HG02798 (cell line): ENCODE measurements at regions not wholly inside any gene's neighbourhood (a gene's known extent, or its start where the extent isn't known, plus 50 kb on each side); places are given as distances from the start of the nearest gene placed in this dataset.
"Not testable (repeated sequence)": the region's sequence is repeated elsewhere in the genome, so short reads cannot be mapped to it uniquely, and the experiment has no call there.

Experiments
- ATAC-seq: cut with Tn5 transposase; IDR thresholded peaks from one replicate; pipeline ENCODE4 v1.9.1; 2021; ENCODE audit warnings: mild to moderate bottlenecking; ENCODE audit not compliant: unreplicated experiment, poor library complexity

GRCh38 chr14:87278415-87278814, 714.6 kb downstream of the GALC start:
- no peak for ATAC-seq

DNA sequence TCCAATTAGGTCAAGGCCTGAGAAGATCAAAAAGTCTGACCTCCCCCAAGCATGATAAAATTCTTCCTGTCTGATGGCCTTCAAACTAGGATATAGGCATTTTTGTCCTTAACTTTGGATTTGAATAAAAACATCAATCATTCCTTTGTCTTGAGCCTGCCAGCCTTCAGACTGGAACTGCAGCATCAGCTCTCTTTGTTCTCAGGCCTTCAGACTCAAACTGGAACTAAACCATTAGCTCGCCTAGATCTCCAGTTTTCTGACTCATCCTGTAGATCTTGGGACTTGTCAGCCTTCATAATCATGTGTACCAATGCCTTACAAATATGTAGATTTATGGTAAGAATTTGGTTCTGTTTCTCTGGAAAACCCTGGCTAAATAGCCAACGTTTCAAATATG, 721.7 kb downstream of the GALC start:
- ATAC-seq = no peak

GRCh38 chr14:87268997-87269396, 724.0 kb downstream of the GALC start:
- no peak for ATAC-seq

- ATAC-seq = no peak
Observed at GRCh38 chr14:87264796-87265195, 728.2 kb downstream of the GALC start.

DNA sequence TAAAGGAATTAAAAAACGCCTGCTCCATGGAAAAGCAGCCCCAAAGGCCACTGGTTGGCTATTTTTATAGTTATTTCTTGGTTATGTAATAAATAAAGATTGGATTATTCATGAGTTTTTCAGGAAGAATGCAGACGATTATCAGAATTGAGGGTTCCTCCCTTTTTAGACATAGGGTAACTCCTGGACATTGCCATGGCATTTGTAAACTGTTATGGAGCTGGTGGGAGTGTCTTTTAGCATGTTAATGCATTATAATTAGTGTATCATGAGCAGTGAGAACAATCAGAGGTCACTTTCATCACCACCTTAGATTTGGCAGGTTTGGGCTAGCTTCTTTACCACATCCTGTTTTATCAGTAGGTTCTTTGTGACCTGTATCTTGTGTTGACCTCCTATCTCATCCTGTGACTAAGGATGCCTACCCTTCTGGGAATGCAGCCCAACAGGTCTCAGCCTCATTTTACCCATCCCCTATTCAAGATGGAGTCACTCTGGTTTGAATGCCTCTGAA, 728.7 kb downstream of the GALC start:
- ATAC-seq = no peak

DNA sequence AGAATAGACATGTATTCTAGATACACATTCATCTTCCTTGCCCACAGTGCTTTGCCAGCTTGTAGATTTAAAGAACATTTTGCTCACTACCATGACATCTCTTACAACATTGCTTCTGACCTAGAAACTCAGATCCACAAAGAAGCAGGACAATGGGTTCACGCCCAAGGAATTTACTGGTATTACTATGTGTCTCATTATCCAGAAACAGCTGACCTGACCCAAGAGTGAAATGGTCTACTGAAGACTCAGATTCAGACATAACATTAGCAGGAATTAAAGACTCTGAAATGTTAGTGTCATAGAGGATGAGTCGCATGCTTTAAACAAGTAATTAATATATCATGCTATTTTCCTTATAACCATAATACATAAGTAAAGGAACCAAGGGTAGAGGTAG, 731.4 kb downstream of the GALC start:
- no peak for ATAC-seq

DNA sequence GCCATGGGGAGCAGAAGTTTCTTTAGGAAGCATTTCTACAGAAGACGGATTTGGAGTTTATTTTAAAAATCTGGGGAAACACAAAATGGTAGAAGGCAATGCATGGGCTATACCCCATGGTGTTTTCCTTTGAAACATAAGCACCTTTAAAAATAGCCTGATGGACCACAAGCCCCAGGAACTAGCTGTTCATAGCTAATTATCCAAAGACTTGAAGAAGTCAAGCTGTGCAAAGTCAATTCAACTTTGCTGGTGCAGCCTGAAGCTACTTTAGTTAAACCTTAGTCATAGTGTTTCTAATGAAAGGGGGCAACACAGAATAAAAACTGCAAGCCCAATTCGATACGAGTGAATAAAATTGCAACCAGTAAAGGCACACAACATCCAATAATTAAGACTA, 732.5 kb downstream of the GALC start:
- ATAC-seq = no peak

DNA sequence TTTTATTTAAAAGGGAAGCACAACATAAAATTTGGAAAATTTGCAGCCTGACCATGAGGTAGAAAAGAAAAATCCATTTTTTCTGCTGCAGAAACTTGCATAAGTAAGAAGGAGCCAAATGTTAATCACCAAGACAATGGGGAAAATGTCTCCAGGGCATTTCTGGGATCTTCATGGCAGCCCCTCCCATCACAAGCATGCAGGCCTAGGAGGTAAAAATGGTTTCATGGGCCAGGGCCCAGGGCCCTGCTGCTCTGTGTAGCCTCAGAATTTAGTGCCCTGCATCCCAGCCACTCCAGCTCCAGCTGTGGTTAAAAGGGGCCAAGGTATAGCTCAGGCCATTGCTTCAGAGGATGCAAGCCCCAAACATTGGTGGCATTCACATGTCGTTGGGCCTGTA, 735.6 kb downstream of the GALC start:
- ATAC-seq = no peak

GRCh38 chr14:87255058-87255457, 737.9 kb downstream of the GALC start:
- no peak for ATAC-seq

- ATAC-seq = no peak
Observed at GRCh38 chr14:87254331-87254874, 738.6 kb downstream of the GALC start.

DNA sequence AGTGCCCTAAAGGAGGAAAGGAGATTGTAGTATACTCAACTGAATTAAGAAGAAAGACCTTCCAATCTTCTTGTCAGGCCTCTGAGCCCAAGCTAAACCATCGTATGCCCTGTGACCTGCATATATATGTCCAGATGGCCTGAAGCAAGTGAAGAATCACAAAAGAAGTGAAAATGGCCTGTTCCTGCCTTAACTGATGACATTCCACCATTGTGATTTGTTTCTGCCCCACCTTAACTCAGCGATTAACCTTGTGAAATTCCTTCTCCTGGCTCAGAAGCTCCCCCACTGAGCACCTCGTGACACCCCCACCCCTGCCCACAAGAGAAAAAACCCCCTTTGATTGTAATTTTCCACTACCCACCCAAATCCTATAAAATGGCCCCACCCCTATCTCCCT, 739.2 kb downstream of the GALC start:
- ATAC-seq = not testable (repeated sequence)

DNA sequence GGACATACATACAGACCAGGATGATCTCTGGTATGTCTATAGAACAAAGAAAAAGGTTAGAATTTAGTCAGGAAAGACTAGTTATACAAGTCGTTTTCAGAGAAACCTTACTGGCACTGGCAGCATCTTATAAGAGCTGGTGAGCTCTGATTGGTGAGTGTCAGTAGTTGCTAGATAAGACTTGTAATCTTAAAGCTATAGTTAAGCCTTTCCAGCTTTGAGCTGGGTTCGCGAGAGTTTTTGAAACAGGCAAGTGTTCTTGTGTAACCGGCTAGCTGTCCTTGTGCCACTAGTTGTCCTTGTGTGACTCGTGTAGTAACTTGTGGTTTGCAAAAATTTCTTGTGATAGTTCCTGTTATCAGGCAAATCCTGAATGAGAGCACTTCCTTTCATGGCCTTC, 740.9 kb downstream of the GALC start:
- no peak for ATAC-seq

GRCh38 chr14:87251011-87251410, 742.0 kb downstream of the GALC start:
- ATAC-seq = no peak

- no peak for ATAC-seq
Observed at GRCh38 chr14:87241018-87241768, 751.8 kb downstream of the GALC start.

DNA sequence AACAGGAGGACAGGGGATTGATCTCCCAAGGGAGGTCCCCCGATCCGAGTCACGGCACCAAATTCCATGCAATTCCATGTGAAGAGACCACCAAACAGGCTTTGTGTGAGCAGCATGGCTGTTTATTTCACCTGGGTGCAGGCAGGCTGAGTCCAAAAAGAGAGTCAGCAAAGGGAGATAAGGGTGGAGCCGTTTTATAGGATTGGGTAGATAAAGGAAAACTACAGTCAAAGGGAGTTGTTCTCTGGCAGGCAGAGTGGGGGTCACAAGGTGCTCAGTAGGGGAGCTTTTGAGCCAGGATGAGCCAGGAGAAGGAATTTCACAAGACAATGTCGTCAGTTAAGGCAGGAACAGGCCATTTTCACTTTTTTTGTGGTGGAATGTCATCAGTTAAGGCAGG, 752.7 kb downstream of the GALC start:
- ATAC-seq = not testable (repeated sequence)

DNA sequence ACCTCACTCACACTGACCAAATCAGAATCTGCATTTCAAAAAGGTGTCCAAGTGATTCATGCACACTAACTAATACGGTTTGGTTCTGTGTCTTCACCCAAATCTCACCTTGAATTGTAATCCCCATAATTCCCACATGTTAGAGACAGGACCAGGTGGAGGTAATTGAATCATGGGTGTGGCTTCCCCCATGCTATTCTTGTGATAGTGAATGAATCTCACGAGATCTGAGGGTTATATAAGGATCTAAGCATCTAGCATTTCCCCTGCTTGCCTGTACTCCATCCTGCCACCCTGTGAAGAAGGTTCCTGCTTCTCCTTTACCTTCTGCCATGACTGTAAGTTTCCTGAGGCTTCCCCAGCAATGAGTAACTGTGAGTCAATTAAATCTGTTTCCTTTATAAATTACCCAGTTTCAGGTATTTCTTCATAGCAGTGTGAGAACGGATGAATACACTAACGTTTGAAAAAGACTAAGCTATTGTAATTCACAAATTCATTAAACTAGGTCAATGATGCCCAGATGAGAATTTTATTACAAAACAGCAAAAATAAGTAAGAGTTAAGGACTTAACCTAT, 759.1 kb downstream of the GALC start:
- ATAC-seq = no peak

GRCh38 chr14:87233266-87233665, 759.7 kb downstream of the GALC start:
- ATAC-seq = no peak

DNA sequence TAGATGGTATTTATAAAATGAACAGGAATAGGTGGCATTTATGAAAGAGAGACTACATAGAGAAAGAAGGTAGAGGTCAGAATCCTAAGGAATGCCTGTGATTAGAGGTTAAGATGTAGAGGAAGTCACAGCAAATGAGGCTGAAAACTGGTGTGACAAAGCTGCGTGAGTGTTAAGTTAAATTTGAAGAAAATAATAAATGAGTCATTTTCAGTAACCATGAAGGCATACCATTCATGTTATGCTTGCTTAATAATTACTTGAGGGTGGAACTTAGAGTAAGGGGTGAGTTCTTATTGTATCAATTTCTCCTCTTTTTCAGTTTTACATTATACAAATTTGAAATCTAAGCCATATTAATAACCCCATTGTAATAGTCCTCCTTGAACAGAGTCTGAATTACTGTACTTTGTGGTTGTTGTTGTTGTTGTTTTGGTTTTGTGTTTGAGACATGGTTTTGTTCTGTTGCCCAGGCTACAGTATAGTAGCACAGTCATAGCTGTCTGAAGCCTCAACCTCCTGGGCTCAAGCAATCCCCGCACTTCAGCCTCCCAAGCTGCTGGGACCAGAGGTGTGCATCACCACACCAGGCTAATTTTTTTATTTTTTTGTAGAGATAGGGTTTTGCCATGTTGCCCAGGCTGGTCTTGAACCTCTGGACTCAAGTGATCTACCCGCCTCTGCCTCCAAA, 761.5 kb downstream of the GALC start:
- no peak for ATAC-seq

DNA sequence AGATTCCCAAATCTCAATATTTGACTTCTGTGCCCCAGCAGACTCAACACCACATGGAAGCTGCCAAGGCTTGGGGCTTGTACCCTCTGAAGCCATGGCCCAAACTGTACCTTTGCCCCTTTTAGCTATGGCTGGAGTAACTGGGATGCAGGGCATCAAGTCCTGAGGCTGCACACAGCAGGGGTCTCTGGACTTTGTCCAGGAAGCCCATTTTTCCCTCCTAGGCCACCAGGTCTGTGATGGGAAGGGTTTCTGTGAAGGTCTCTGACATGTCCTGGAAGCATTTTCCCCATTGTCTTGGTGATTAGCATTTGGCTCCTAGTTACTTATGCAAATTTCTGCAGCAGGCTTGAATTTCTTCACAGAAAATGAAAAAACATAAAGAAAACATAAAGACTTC, 762.3 kb downstream of the GALC start:
- no peak for ATAC-seq

DNA sequence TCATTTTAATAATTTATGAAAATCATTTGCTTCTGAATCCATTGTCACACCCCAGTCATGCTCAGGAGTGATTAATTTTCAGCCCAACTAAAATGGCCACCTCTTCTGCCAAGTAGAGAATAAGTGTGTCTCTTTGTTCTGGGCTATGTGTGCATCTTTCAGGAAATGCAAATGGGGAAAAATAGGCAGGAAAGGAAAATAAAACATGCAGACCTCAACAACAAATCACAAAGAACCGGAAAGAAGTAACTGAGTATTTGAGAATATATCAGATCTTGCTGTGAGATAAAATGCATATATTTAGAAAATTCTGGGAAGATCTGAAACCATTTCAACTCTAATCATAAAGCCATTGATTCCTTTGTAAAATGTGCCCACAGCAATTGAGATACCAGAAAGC, 763.9 kb downstream of the GALC start:
- ATAC-seq = no peak

- ATAC-seq = no peak
Observed at GRCh38 chr14:87217023-87217422, 776.0 kb downstream of the GALC start.
